Endodermal cell (in vitro differentiated cells): ENCODE measurements at regions not wholly inside any gene's neighbourhood (a gene's known extent, or its start where the extent isn't known, plus 50 kb on each side); places are given as distances from the start of the nearest gene placed in this dataset.

Experiments
- DNase-seq: peaks from one replicate; pipeline ENCODE4 v3.0.0-alpha.2; 2017
- H3K27ac ChIP-seq: 2 replicates; pipeline ENCODE4 v1.5.1; 2013; ENCODE audit warnings: mild to moderate bottlenecking, low read depth, low read length, moderate library complexity
- H3K27me3 ChIP-seq: 2 replicates; pipeline ENCODE4 v1.6.1; 2013; ENCODE audit warnings: mild to moderate bottlenecking, low read length, moderate library complexity; ENCODE audit not compliant: insufficient read depth, control insufficient read depth, poor library complexity, severe bottlenecking
- H3K36me3 ChIP-seq: 2 replicates; pipeline ENCODE4 v1.7.0; 2013; ENCODE audit warnings: mild to moderate bottlenecking, low read length, moderate library complexity; ENCODE audit not compliant: control insufficient read depth, insufficient read depth
- H3K4me1 ChIP-seq: one replicate; pipeline ENCODE4 v1.7.0; 2013; ENCODE audit warnings: low read length; ENCODE audit not compliant: control insufficient read depth, insufficient read depth
- H3K4me3 ChIP-seq: 2 replicates; pipeline ENCODE4 v1.5.1; 2013; ENCODE audit warnings: mild to moderate bottlenecking, low read length, moderate library complexity
- H3K9ac ChIP-seq: 2 replicates; pipeline ENCODE4 v1.6.1; 2013; ENCODE audit warnings: mild to moderate bottlenecking, low read length, moderate library complexity; ENCODE audit not compliant: poor library complexity, severe bottlenecking; ENCODE audit errors: extremely low read depth
- H3K9me3 ChIP-seq: 2 replicates; pipeline ENCODE4 v1.6.1; 2013; ENCODE audit warnings: mild to moderate bottlenecking, low read length, moderate library complexity; ENCODE audit not compliant: control insufficient read depth
- H3K27ac Mint-ChIP-seq: 2 replicates; pipeline ENCODE4 v1.8.0; 2020; ENCODE audit warnings: mixed read lengths
- H3K27me3 Mint-ChIP-seq: 2 replicates; pipeline ENCODE4 v1.8.0; 2021; ENCODE audit warnings: mild to moderate bottlenecking, mixed read lengths; ENCODE audit not compliant: insufficient read depth
- H3K36me3 Mint-ChIP-seq: 2 replicates; pipeline ENCODE4 v1.8.0; 2020; ENCODE audit warnings: low read depth, mixed read lengths
- H3K4me1 Mint-ChIP-seq: 2 replicates; pipeline ENCODE4 v1.8.0; 2020; ENCODE audit warnings: mixed read lengths
- H3K4me3 Mint-ChIP-seq: 2 replicates; pipeline ENCODE4 v1.8.0; 2020; ENCODE audit warnings: mild to moderate bottlenecking, moderate library complexity, mixed read lengths
- H3K9me3 Mint-ChIP-seq: 2 replicates; pipeline ENCODE4 v1.8.0; 2020; ENCODE audit warnings: mild to moderate bottlenecking, mixed read lengths
- WGBS, 2 experiments: methylation state at CpG; one replicate each; pipeline versions ENCODE4 v1.1.5 to v1.1.7; 2013; ENCODE audit warnings: missing lambda C conversion rate in 2 of 2, mixed read lengths in 1 of 2; ENCODE audit not compliant: insufficient coverage in 1 of 2, insufficient read length in 1 of 2; 5-methylcytosine and 5-hydroxymethylcytosine counted together
- TF ChIP-seq, protein P1 (sequence below): fragments of 200-600 bp; sonication (generic); conservative IDR thresholded peaks from 2 replicates; pipeline ENCODE4 v1.5.0; 2021; ENCODE audit warnings: antibody characterized with exemption, mild to moderate bottlenecking

DNA sequence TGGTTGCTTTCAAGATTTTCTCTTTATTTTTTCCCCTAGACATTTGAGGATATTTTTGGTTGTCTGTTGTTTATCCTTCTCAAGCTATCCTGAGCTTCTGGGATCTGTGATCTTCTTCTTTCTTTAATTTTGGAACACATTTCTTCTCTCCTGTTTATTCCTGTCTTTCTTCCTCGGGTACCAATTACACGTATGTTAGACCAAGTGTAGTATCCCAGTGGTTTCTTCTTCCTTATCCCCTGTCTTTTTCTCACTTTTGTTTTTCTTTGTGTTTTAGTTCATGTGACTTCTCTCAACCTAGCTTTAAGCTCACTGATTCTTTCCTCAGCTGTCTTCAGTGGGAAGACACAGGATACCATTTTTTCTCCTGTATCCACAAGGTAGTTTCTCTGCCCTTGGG lies 120.0 kb downstream of the GALR1 start:
- Histone ChIP-seq H3K9me3 (peaks cover 14% of the 10 kb centered on the region), H3K4me3 (no peak overlapping the region), H3K27ac (no peak overlapping the region), H3K9ac (no peak overlapping the region), H3K27me3 (no peaks in the 10 kb centered on the region), H3K36me3 (no peaks in the 10 kb centered on the region), H3K4me1 (no peaks in the 10 kb centered on the region)
- no peak overlapping the region for H3K4me3 Mint-ChIP-seq
- H3K27ac Mint-ChIP-seq: no peak overlapping the region
- no peaks in the 10 kb centered on the region for H3K27me3 Mint-ChIP-seq
- DNase-seq: no peak
- TF ChIP-seq, protein P1, sequence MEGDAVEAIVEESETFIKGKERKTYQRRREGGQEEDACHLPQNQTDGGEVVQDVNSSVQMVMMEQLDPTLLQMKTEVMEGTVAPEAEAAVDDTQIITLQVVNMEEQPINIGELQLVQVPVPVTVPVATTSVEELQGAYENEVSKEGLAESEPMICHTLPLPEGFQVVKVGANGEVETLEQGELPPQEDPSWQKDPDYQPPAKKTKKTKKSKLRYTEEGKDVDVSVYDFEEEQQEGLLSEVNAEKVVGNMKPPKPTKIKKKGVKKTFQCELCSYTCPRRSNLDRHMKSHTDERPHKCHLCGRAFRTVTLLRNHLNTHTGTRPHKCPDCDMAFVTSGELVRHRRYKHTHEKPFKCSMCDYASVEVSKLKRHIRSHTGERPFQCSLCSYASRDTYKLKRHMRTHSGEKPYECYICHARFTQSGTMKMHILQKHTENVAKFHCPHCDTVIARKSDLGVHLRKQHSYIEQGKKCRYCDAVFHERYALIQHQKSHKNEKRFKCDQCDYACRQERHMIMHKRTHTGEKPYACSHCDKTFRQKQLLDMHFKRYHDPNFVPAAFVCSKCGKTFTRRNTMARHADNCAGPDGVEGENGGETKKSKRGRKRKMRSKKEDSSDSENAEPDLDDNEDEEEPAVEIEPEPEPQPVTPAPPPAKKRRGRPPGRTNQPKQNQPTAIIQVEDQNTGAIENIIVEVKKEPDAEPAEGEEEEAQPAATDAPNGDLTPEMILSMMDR: no peak
- peaks cover 12% of the 10 kb centered on the region for H3K4me1 Mint-ChIP-seq
- no peaks in the 10 kb centered on the region for H3K36me3 Mint-ChIP-seq
- WGBS, 2 experiments: 83 to 92% methylated on average over 2 of the region's 2 CpGs
- peaks cover 22% of the 10 kb centered on the region for H3K9me3 Mint-ChIP-seq

DNA sequence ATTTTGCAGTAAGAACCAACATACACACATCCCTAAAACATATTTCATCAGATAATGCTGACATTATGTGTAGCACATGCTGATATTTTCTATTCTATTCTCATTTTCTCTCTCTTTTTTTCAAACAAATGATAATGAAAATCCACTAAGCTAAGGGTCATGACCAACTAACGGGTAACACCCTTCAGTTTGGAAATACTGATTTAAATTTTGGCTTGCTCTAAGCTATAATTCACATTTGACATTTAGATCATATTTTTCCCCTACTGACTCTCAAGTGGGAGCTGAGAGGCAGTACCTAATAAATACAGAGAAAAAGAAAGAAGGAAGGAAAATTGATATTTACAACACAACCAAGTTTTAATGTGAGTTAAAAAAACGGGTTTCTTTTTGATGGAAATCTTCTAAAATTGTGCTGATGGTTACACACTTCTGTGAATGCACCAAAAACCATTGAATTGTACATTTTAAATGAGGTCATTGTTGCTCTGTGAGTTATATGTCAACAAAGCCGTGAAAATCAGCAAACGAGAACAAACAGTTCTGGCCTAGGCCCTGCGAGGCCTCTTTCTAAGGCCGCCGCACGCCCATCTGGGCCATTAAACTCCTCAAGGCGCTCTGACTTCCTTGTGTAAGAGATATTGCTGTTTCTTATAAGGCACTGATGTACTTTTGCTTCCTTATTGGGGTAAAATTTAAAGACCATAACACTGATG lies 124.2 kb downstream of the GALR1 start:
- no peak overlapping the region for H3K4me3 Mint-ChIP-seq
- H3K4me1 Mint-ChIP-seq: no peaks in the 10 kb centered on the region
- H3K36me3 Mint-ChIP-seq: no peaks in the 10 kb centered on the region
- TF ChIP-seq, protein P1: no peak
- 93 to 99% methylated on average over 8 to 9 of the region's 9 CpGs for WGBS, 2 experiments
- Histone ChIP-seq H3K9ac (no peak overlapping the region), H3K36me3 (no peaks in the 10 kb centered on the region), H3K27ac (no peak overlapping the region), H3K4me1 (no peaks in the 10 kb centered on the region), H3K27me3 (no peaks in the 10 kb centered on the region), H3K9me3 (peaks cover 14% of the 10 kb centered on the region), H3K4me3 (no peak overlapping the region)
- H3K27me3 Mint-ChIP-seq: peaks cover under 1% of the 10 kb centered on the region
- no peak for DNase-seq
- H3K27ac Mint-ChIP-seq: no peak overlapping the region
- H3K9me3 Mint-ChIP-seq: peaks cover 16% of the 10 kb centered on the region

DNA sequence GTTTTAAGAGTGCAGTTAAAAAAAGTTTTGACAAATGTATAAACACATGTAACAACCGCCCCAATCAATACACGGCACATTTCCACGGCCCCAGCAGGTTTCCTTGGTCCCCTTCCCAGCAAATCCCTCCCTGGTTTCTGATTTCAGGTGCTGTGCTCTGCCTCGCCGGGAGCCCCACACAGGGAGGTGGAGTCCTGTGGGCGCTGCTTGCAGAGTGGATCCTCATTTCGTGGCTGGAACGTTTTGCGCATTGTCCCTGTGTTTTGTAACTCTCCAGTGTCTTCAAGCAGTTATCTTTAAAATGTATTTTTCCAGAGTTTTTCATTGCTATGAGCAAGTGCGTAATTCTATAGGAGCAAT lies 124.8 kb downstream of the GALR1 start:
- Histone ChIP-seq H3K4me1 (no peaks in the 10 kb centered on the region), H3K27ac (no peak overlapping the region), H3K4me3 (no peak overlapping the region), H3K9me3 (peaks cover 8% of the 10 kb centered on the region), H3K36me3 (no peaks in the 10 kb centered on the region), H3K9ac (no peak overlapping the region), H3K27me3 (no peaks in the 10 kb centered on the region)
- no peaks in the 10 kb centered on the region for H3K36me3 Mint-ChIP-seq
- H3K9me3 Mint-ChIP-seq: peaks cover 11% of the 10 kb centered on the region
- TF ChIP-seq, protein P1: no peak
- DNase-seq: no peak
- H3K4me1 Mint-ChIP-seq: no peaks in the 10 kb centered on the region
- peaks cover 5% of the 10 kb centered on the region for H3K27me3 Mint-ChIP-seq
- WGBS, 2 experiments: 81 to 82% methylated on average over 10 of the region's 10 CpGs
- no peak overlapping the region for H3K27ac Mint-ChIP-seq
- no peak overlapping the region for H3K4me3 Mint-ChIP-seq
